PC-3 (cell line): ENCODE measurements at regions not wholly inside any gene's neighbourhood (a gene's known extent, or its start where the extent isn't known, plus 50 kb on each side); places are given as distances from the start of the nearest gene placed in this dataset.

Source experiments
- ATAC-seq: fragments of 200-7000 bp; cut with Tn5 transposase; 2 replicates; pipeline ENCODE4 v1.9.1; 2020; ENCODE audit warnings: mild to moderate bottlenecking, moderate library complexity
- BruUV-seq: library from RNA; stranded (reverse); fragments of 400-500 nt; replicated peaks from 2 replicates; lab custom pipeline; 2021; lab: Mats Ljungman, UMichigan
- CTCF ChIA-PET: fragments of 300-600 bp; sonication (Branson Sonifier 250); formaldehyde crosslinking; loops from one replicate; lab custom pipeline; 2022; ENCODE audit warnings: antibody characterized with exemption; lab: Charles Lee
- POLR2A ChIA-PET: fragments of 300-600 bp; sonication (Branson Sonifier 250); formaldehyde crosslinking; loops from one replicate; lab custom pipeline; 2022; ENCODE audit warnings: antibody characterized with exemption; ENCODE audit not compliant: unreplicated experiment; lab: Charles Lee
- DNase-seq: peaks from one replicate; pipeline ENCODE4 v3.0.0-alpha.2; 2015
- H2AFZ ChIP-seq: fragments of 300-600 bp; sonication (generic); 2 replicates; pipeline ENCODE4 v1.6.0; 2016; ENCODE audit warnings: antibody characterized with exemption, low read length
- H3F3A ChIP-seq: fragments of 300-600 bp; sonication (generic); one replicate; pipeline ENCODE4 v1.6.0; 2017; ENCODE audit warnings: antibody characterized with exemption, low read length, control low read depth, mild to moderate bottlenecking; ENCODE audit not compliant: unreplicated experiment
- H3K27ac ChIP-seq: fragments of 300-600 bp; sonication (generic); 2 replicates; pipeline ENCODE4 v1.5.1; 2016; ENCODE audit warnings: mild to moderate bottlenecking, low read length
- H3K27me3 ChIP-seq: fragments of 300-600 bp; sonication (generic); 2 replicates; pipeline ENCODE4 v1.6.1; 2016; ENCODE audit warnings: low read length, mixed read lengths
- H3K36me3 ChIP-seq: fragments of 300-600 bp; sonication (generic); 2 replicates; pipeline ENCODE4 v1.6.1; 2016; ENCODE audit warnings: low read depth, mixed run types, low read length, mixed read lengths
- H3K4me1 ChIP-seq: fragments of 300-600 bp; sonication (generic); 2 replicates; pipeline ENCODE4 v1.5.1; 2016; ENCODE audit warnings: low read length; ENCODE audit not compliant: insufficient read depth
- H3K4me2 ChIP-seq: fragments of 300-600 bp; sonication (generic); 2 replicates; pipeline ENCODE4 v1.6.0; 2016; ENCODE audit warnings: low read length
- H3K4me3 ChIP-seq: fragments of 300-600 bp; sonication (generic); 2 replicates; pipeline ENCODE4 v1.5.1; 2016; ENCODE audit warnings: mild to moderate bottlenecking, low read length, mixed read lengths
- H3K79me2 ChIP-seq: fragments of 300-600 bp; sonication (generic); 2 replicates; pipeline ENCODE4 v1.6.1; 2017; ENCODE audit warnings: low read length, mixed read lengths
- H3K9ac ChIP-seq: fragments of 300-600 bp; sonication (generic); 2 replicates; pipeline ENCODE4 v1.6.0; 2016; ENCODE audit warnings: mild to moderate bottlenecking, low read length
- H3K9me2 ChIP-seq: fragments of 300-600 bp; sonication (generic); replicated peaks from 2 replicates; pipeline ENCODE4 v1.6.1; 2016; ENCODE audit warnings: mixed run types, low read length, mixed read lengths
- H3K9me3 ChIP-seq: fragments of 300-600 bp; sonication (generic); 2 replicates; pipeline ENCODE4 v1.6.1; 2016; ENCODE audit warnings: low read length, mixed read lengths
- H4K20me1 ChIP-seq: fragments of 300-600 bp; sonication (generic); 2 replicates; pipeline ENCODE4 v1.6.1; 2016; ENCODE audit warnings: low read length, mixed read lengths
- EZH2 ChIP-seq: fragments of 300-600 bp; sonication (generic); IDR thresholded peaks from one replicate; pipeline ENCODE4 v1.6.1; 2017; ENCODE audit warnings: antibody characterized with exemption, mild to moderate bottlenecking, low read length; ENCODE audit not compliant: unreplicated experiment
- EZH2phosphoT487 ChIP-seq: fragments of 300-600 bp; sonication (generic); IDR thresholded peaks from 2 replicates; pipeline ENCODE4 v1.6.1; 2018; ENCODE audit warnings: mild to moderate bottlenecking, antibody characterized with exemption, low read length, borderline replicate concordance
- intact Hi-C: fragments of 100-400 bp; cut with micrococcal nuclease; formaldehyde crosslinking; loops from 2 replicates; pipeline ENCODE4 v1.9.0; 2023
- TF ChIP-seq, protein P1 (sequence below): fragments of 300-600 bp; sonication (generic); conservative IDR thresholded peaks from 2 replicates; pipeline ENCODE4 v1.5.1; 2017; ENCODE audit warnings: antibody characterized with exemption, low read depth, mild to moderate bottlenecking, low read length

DNA sequence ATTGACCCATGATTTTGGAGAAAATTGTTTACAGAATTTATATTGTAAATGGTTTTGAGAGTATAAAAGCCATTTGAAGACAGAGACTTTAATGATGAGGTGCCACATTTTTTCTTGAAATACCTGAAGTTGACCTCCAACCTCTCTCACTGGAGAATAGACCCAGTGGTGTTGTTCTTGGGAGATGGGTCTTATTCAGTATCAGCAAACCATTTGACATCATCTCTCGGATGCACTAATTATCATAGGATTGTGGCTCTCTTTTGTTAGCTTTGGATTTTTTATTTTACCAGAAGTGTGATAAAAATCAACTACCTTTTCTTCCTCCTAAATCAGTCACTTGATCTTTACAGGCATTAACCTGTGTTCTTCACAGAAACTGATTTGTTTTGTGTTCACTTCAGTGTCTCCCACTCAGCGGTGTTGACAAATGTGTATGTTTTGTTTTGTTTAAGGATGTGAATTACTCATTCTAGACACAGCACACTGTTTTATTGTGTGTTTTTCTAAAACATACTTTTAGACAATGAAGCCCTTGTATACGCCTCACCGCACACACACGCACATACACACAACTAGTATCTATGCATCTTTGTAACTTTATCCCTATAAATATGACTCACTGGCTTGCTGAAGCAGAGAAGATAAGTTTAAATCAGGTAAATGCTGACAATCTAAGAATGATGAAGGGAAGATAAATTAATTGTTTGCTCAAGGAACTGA is 455.6 kb downstream of the INHBA start:
- TF ChIP-seq, protein P1, sequence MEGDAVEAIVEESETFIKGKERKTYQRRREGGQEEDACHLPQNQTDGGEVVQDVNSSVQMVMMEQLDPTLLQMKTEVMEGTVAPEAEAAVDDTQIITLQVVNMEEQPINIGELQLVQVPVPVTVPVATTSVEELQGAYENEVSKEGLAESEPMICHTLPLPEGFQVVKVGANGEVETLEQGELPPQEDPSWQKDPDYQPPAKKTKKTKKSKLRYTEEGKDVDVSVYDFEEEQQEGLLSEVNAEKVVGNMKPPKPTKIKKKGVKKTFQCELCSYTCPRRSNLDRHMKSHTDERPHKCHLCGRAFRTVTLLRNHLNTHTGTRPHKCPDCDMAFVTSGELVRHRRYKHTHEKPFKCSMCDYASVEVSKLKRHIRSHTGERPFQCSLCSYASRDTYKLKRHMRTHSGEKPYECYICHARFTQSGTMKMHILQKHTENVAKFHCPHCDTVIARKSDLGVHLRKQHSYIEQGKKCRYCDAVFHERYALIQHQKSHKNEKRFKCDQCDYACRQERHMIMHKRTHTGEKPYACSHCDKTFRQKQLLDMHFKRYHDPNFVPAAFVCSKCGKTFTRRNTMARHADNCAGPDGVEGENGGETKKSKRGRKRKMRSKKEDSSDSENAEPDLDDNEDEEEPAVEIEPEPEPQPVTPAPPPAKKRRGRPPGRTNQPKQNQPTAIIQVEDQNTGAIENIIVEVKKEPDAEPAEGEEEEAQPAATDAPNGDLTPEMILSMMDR: no peak
- TF ChIP-seq EZH2 (no peak), EZH2phosphoT487 (no peak)
- BruUV-seq: TSS peak; percentile 89
- H3K27me3 ChIP-seq: no peaks in the 10 kb centered on the region
- H3F3A ChIP-seq: peaks cover 4% of the 10 kb centered on the region
- no peaks in the 10 kb centered on the region for H3K9me3 ChIP-seq
- no peaks in the 10 kb centered on the region for H3K79me2 ChIP-seq
- CTCF ChIA-PET: no interaction called here
- intact Hi-C loops: loop anchor here (1.0 kb wide), 8 partner anchors 24 to 449 kb away; no protein-coding TSS in a partner anchor
- H2AFZ ChIP-seq: no peak overlapping the region
- H3K4me3 ChIP-seq: no peak overlapping the region
- POLR2A ChIA-PET: no interaction called here
- H4K20me1 ChIP-seq: no peaks in the 10 kb centered on the region
- peaks cover 2% of the 10 kb centered on the region; the same call in 1 of the 2 replicates for H3K36me3 ChIP-seq
- H3K27ac ChIP-seq: peak overlapping the region; percentile 97
- no peaks in the 10 kb centered on the region for H3K9me2 ChIP-seq
- H3K4me2 ChIP-seq: peak overlapping the region; percentile 50
- peak; percentile 92 for ATAC-seq
- peak overlapping the region; percentile 84 for H3K9ac ChIP-seq
- peaks cover 38% of the 10 kb centered on the region for H3K4me1 ChIP-seq
- DNase-seq: peak; percentile 96

DNA sequence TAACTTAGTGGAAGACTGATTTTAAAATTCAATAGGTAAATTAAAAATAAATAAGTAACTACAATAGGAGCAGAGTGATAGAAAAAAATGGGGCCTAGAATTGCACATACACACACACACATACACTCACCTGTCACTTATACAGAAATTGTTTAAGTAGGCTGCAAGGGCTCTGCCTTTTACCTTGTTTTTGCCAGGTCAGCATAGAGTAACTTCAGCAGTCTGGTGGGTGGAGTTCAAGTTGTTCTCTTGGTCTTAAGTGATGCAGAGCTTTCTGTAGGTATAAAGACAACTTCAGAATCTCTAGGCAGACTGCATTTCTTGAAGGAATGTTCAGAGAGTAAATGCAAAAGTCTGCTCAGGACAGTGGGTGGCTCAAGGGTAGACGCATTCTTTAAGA is 457.0 kb downstream of the INHBA start:
- H3K9me2 ChIP-seq: no peaks in the 10 kb centered on the region
- H3K4me2 ChIP-seq: peak overlapping the region; percentile 50; the same call in 1 of the 2 replicates
- no peak overlapping the region for H2AFZ ChIP-seq
- peaks cover 38% of the 10 kb centered on the region for H3K4me1 ChIP-seq
- ChIA-PET POLR2A (no interaction called here), CTCF (no interaction called here)
- H3K9me3 ChIP-seq: no peaks in the 10 kb centered on the region
- no peaks in the 10 kb centered on the region for H3K79me2 ChIP-seq
- H3K9ac ChIP-seq: peak overlapping the region; percentile 84
- peak overlapping the region; percentile 97 for H3K27ac ChIP-seq
- peaks cover 2% of the 10 kb centered on the region; the same call in 1 of the 2 replicates for H3K36me3 ChIP-seq
- H3F3A ChIP-seq: peaks cover 4% of the 10 kb centered on the region
- no peaks in the 10 kb centered on the region for H3K27me3 ChIP-seq
- ATAC-seq (no peak), DNase-seq (peak; percentile 29)
- H4K20me1 ChIP-seq: no peaks in the 10 kb centered on the region
- BruUV-seq: no TSS peak
- no peak overlapping the region for H3K4me3 ChIP-seq
- TF ChIP-seq EZH2phosphoT487 (no peak), EZH2 (no peak)
- TF ChIP-seq, protein P1: no peak
- intact Hi-C loops: no loop called here

DNA sequence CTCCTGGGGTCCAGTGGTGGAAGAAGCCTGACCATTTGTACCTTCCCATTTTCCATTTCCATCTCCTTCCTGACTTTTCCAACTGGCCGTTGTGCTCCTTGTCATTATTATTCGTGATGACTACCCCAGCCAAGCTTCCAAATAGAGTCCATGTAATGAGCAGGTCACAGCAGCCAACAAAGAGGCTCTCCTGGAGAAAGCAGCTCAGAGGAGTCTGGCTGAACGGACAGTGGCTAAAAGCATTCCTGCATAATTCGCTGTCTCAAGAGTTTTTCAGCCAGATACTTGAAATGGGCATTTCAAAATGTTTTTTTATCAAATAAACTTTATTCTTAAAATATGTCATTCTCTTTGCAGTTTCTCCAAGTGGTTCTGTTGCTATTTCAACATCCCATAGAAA is 458.6 kb downstream of the INHBA start:
- Histone ChIP-seq H3K27me3 (no peaks in the 10 kb centered on the region), H3K79me2 (peaks cover 8% of the 10 kb centered on the region; the same call in 1 of the 2 replicates), H3K4me2 (no peak overlapping the region), H2AFZ (no peak overlapping the region), H3K9ac (no peak overlapping the region; the same call in 1 of the 2 replicates), H3K27ac (peak overlapping the region; percentile 22), H3K9me2 (no peaks in the 10 kb centered on the region), H3K4me1 (peaks cover 46% of the 10 kb centered on the region), H3F3A (peaks cover 8% of the 10 kb centered on the region), H3K36me3 (no peaks in the 10 kb centered on the region), H4K20me1 (no peaks in the 10 kb centered on the region), H3K4me3 (no peak overlapping the region), H3K9me3 (no peaks in the 10 kb centered on the region)
- CTCF ChIA-PET: no interaction called here
- DNase-seq (no peak), ATAC-seq (no peak)
- POLR2A ChIA-PET: no interaction called here
- no TSS peak for BruUV-seq
- TF ChIP-seq, protein P1: no peak
- TF ChIP-seq EZH2 (no peak), EZH2phosphoT487 (no peak)
- intact Hi-C loops: no loop called here
